Parathyroid adenoma (tissue), 2 donors: ENCODE measurements at regions not wholly inside any gene's neighbourhood (a gene's known extent, or its start where the extent isn't known, plus 50 kb on each side); places are given as distances from the start of the nearest gene placed in this dataset.

ENCODE experiments used
- H2AFZ ChIP-seq: fragments of 300-600 bp; sonication (generic); one replicate; pipeline ENCODE4 v1.7.0; 2017; ENCODE audit warnings: antibody characterized with exemption, mild to moderate bottlenecking
- H3K27ac ChIP-seq: fragments of 300-600 bp; sonication (generic); one replicate; pipeline ENCODE4 v1.7.0; 2017
- H3K27me3 ChIP-seq: fragments of 300-600 bp; sonication (generic); one replicate; pipeline ENCODE4 v1.7.0; 2017; ENCODE audit warnings: low read length; ENCODE audit not compliant: control insufficient read depth, insufficient read depth
- H3K36me3 ChIP-seq: fragments of 300-600 bp; sonication (generic); one replicate; pipeline ENCODE4 v1.7.0; 2017; ENCODE audit warnings: low read length; ENCODE audit not compliant: control insufficient read depth, insufficient read depth
- H3K4me1 ChIP-seq: fragments of 300-600 bp; sonication (generic); one replicate; pipeline ENCODE4 v1.7.0; 2017; ENCODE audit warnings: control low read depth
- H3K4me2 ChIP-seq: fragments of 300-600 bp; sonication (generic); one replicate; pipeline ENCODE4 v1.7.0; 2017; ENCODE audit warnings: low read length
- H3K4me3 ChIP-seq: fragments of 300-600 bp; sonication (generic); one replicate; pipeline ENCODE4 v1.7.0; 2017; ENCODE audit warnings: low read depth, low read length
- H3K79me2 ChIP-seq: fragments of 300-600 bp; sonication (generic); one replicate; pipeline ENCODE4 v1.7.0; 2017; ENCODE audit warnings: control low read depth
- H3K9ac ChIP-seq: fragments of 300-600 bp; sonication (generic); one replicate; pipeline ENCODE4 v1.7.0; 2017; ENCODE audit warnings: mild to moderate bottlenecking
- H3K9me3 ChIP-seq: fragments of 300-600 bp; sonication (generic); one replicate; pipeline ENCODE4 v1.7.0; 2017; ENCODE audit warnings: low read length; ENCODE audit not compliant: control insufficient read depth
- CTCF ChIP-seq: fragments of 300-600 bp; sonication (generic); IDR thresholded peaks from one replicate; pipeline ENCODE4 v1.7.0; 2017; ENCODE audit warnings: antibody characterized with exemption, mild to moderate bottlenecking
- donor health status: primary hyperparathyroidism.

DNA sequence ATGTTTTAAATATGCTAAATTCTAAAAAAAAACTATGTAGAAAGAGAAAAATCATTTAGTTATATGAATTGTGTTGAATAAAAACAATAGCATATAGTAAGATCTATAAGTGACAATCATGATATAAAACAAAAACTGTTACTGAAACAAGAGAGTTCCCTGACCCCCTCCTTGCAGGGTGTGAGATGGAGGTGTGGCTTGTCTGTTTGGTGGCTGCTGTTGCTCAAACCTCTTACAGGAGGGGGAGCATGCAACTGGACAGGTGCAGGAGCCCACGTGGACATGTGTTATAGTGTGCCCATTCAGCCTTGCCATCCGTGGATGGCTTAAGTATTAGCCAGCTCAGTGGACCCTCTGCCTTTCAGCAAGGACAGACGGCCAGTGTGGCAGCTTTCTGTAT, 206.7 kb downstream of the MOXD1 start:
- Histone ChIP-seq H3K79me2 (no peaks in the 10 kb centered on the region), H3K27me3 (no peaks in the 10 kb centered on the region), H3K4me2 (no peak overlapping the region), H3K9ac (no peak overlapping the region), H3K9me3 (no peaks in the 10 kb centered on the region), H3K27ac (no peak overlapping the region), H3K4me1 (no peaks in the 10 kb centered on the region), H3K4me3 (no peak overlapping the region), H2AFZ (no peak overlapping the region), H3K36me3 (no peaks in the 10 kb centered on the region)
- no peak for TF ChIP-seq CTCF

- Histone ChIP-seq H3K9me3 (no peaks in the 10 kb centered on the region), H3K36me3 (no peaks in the 10 kb centered on the region)
- no peak for TF ChIP-seq CTCF
Measured at GRCh38 chr6:132192631-132193030, 208.6 kb downstream of the MOXD1 start.

GRCh38 chr6:132190815-132191175, 210.5 kb downstream of the MOXD1 start:
- Histone ChIP-seq H3K9me3 (no peaks in the 10 kb centered on the region), H3K27me3 (no peaks in the 10 kb centered on the region), H3K79me2 (no peaks in the 10 kb centered on the region), H3K4me3 (no peak overlapping the region), H2AFZ (no peak overlapping the region), H3K36me3 (no peaks in the 10 kb centered on the region), H3K9ac (no peak overlapping the region), H3K4me1 (no peaks in the 10 kb centered on the region), H3K27ac (no peak overlapping the region), H3K4me2 (no peak overlapping the region)
- no peak for TF ChIP-seq CTCF

More at GRCh38 chr6:132192631-132193030, 208.6 kb downstream of the MOXD1 start:
- Histone ChIP-seq H3K4me1 (no peaks in the 10 kb centered on the region), H3K9ac (no peak overlapping the region), H2AFZ (no peak overlapping the region), H3K4me2 (no peak overlapping the region), H3K27ac (no peak overlapping the region), H3K4me3 (no peak overlapping the region), H3K27me3 (no peaks in the 10 kb centered on the region), H3K79me2 (no peaks in the 10 kb centered on the region)

DNA sequence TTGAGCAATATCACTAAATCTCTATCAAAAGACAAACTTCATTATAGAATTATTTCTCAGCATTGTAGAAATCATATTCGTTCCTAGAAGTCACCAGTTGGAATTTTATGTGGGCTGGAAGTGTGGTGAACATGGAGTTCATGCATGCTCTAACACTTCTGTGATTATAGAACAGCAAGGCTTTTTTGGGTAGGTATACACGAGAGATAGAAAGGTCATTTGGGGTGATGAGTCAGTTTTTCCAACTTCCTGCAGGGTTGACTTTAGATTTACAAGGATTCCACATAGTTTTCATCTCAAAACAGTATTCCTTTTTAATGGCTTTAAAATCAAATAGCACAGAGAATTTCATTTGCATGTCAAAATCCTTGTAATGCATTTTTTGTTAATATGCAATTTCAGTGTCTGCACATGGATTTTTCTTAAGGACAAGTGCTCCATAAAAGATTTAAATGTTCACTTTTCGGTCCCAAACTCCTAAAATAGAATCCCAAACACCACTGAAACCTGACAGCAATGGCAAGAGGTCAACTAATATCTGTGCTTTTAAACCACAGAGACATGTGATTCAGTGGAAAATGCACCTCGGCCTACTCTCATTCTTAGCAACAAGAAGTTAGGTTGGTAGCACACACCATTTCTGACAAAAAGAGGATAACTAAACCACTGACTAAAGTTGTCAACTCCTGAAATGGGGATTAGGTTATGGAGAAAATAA, 211.0 kb downstream of the MOXD1 start:
- TF ChIP-seq CTCF = no peak
- H3K9ac ChIP-seq = no peak overlapping the region
- H3K4me2 ChIP-seq = no peak overlapping the region
- no peaks in the 10 kb centered on the region for H3K4me1 ChIP-seq
- no peak overlapping the region for H3K27ac ChIP-seq
- no peaks in the 10 kb centered on the region for H3K79me2 ChIP-seq
- H2AFZ ChIP-seq = no peak overlapping the region
- no peaks in the 10 kb centered on the region for H3K27me3 ChIP-seq
- H3K36me3 ChIP-seq = no peaks in the 10 kb centered on the region
- no peaks in the 10 kb centered on the region for H3K9me3 ChIP-seq
- no peak overlapping the region for H3K4me3 ChIP-seq
